ENCODE measurements at regions not wholly inside any gene's neighbourhood (a gene's known extent, or its start where the extent isn't known, plus 50 kb on each side); places are given as distances from the start of the nearest gene placed in this dataset.

- no peak for DNase-seq
Measured at GRCh38 chr1:234929369-234929768, 199.3 kb downstream of the TOMM20 start.

- DNase-seq = no peak
Measured at GRCh38 chr1:234928642-234929041, 200.0 kb downstream of the TOMM20 start.

GRCh38 chr1:234927971-234928640 lies 200.5 kb downstream of the TOMM20 start:
- DNase-seq = no peak

GRCh38 chr1:234927312-234927970 lies 201.2 kb downstream of the TOMM20 start:
- no peak for DNase-seq

GRCh38 chr1:234926559-234927311 lies 201.9 kb downstream of the TOMM20 start:
- peak; percentile 31 for DNase-seq

- DNase-seq = no peak
Measured at GRCh38 chr1:234926264-234926558, 202.4 kb downstream of the TOMM20 start.

- no peak for DNase-seq
Measured at GRCh38 chr1:234925440-234926263, 203.0 kb downstream of the TOMM20 start.

GRCh38 chr1:234924450-234925355 lies 203.9 kb downstream of the TOMM20 start:
- no peak for DNase-seq

- DNase-seq = no peak
Measured at GRCh38 chr1:234923626-234924025, 205.0 kb downstream of the TOMM20 start.

- DNase-seq = no peak
Measured at GRCh38 chr1:234922987-234923386, 205.7 kb downstream of the TOMM20 start.

GRCh38 chr1:234921266-234922062 lies 207.2 kb downstream of the TOMM20 start:
- DNase-seq = no peak

GRCh38 chr1:234920843-234921140 lies 207.8 kb downstream of the TOMM20 start:
- DNase-seq = no peak

GRCh38 chr1:234920136-234920842 lies 208.3 kb downstream of the TOMM20 start:
- no peak for DNase-seq

GRCh38 chr1:234918961-234919761 lies 209.5 kb downstream of the TOMM20 start:
- DNase-seq = no peak

- DNase-seq = no peak
Measured at GRCh38 chr1:234918181-234918841, 210.3 kb downstream of the TOMM20 start.

- DNase-seq = no peak
Measured at GRCh38 chr1:234917495-234918180, 211.0 kb downstream of the TOMM20 start.

- DNase-seq = no peak
Measured at GRCh38 chr1:234916840-234917239, 211.8 kb downstream of the TOMM20 start.

- no peak for DNase-seq
Measured at GRCh38 chr1:234915924-234916675, 212.5 kb downstream of the TOMM20 start.

Measured in activated T-cell treated with anti-CD3 and anti-CD28 coated beads, Interleukin-2, amount 50 U/mL, for 1 hour (primary cell).